ENCODE measurements at regions not wholly inside any gene's neighbourhood (a gene's known extent, or its start where the extent isn't known, plus 50 kb on each side); places are given as distances from the start of the nearest gene placed in this dataset.
A peak's percentile ranks its signal among the peaks of the same experiment; 100 is the strongest.
"Not testable (repeated sequence)": the region's sequence is repeated elsewhere in the genome, so short reads cannot be mapped to it uniquely, and the experiment has no call there.

DNA sequence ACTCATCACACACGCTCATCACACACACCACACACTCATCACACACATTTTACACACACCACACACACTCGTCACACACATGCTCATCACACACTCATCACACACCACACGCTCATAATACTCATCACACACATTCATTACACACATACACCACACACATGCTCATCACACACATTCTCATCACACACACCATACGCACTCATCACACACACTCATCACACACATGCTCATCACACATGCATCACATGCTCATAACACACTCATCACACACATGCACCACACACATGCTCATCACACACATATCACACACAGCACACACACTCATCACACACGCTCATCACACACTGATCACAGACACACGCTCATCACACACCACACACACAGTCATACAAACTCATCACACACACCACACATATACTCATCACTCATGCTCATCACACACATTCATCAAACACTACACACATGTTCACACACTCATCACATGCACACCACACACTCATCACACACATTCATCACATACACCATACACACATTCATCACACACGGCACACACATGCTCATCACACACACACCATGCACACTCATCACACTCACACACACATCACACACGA lies 247.1 kb upstream of the SGCG start:
- DNase-seq (no peak), ATAC-seq (no peak)
- WGBS, result 88% methylated on average over 8 of the region's 8 CpGs
- intact Hi-C loops (cut with DNase I), result no loop called here
- Histone ChIP-seq H3K4me1 (ENCODE audit: control insufficient read depth, insufficient read depth, low read length) (no peaks in the 10 kb centered on the region), H3K27ac (ENCODE audit: low read length) (no peak overlapping the region), H3K9me3 (ENCODE audit: control insufficient read depth, low read length) (no peaks in the 10 kb centered on the region), H3K4me3 (ENCODE audit: low read length) (no peak overlapping the region), H3K27me3 (ENCODE audit: control insufficient read depth, insufficient read depth) (no peaks in the 10 kb centered on the region)

DNA sequence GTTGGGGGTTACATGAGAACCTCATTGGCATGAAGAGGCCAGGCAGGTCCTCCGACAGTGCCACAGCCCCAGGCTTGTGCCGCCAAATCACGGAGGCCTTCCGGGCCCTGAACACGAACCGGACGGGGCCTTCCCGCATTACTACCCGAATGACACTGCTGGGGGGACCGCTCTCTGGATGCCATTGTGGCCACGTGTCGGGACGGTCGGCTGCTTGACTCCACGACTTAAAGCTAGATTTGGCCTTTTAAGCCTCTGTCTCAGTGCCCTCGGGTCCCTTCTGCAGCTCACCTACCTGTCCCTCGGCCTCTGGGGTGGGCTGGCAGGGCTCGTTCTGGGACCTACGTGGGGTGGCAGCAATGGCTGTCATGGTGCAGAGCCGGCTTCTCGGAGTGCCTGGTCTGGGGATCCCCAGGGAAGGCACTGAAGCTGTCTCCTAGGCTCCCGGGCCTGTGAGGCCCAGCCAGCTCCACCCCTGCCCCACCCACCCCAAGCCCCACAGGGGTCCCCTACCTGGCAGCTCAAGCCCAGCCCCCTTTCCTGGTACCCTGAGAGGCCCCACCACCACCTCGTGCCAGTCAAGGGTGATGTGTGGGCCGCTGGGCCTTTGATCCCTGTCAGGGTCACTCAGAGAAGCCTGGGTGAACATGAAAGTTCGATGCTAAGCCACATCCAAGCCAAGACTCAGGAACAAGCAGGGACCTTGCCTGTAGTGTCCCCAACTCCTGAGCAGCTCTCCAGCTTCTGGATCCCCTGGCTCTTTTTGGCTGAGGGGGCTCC lies 245.8 kb upstream of the SGCG start:
- WGBS, result 91% methylated on average over 24 of the region's 25 CpGs
- H3K4me1 ChIP-seq (ENCODE audit: control insufficient read depth, insufficient read depth, low read length), result no peaks in the 10 kb centered on the region
- intact Hi-C loops (cut with DNase I), result no loop called here
- no peaks in the 10 kb centered on the region for H3K9me3 ChIP-seq (ENCODE audit: control insufficient read depth, low read length)
- ATAC-seq (no peak), DNase-seq (no peak)
- no peaks in the 10 kb centered on the region for H3K27me3 ChIP-seq (ENCODE audit: control insufficient read depth, insufficient read depth)
- no peak overlapping the region for H3K4me3 ChIP-seq (ENCODE audit: low read length)
- no peak overlapping the region for H3K27ac ChIP-seq (ENCODE audit: low read length)

DNA sequence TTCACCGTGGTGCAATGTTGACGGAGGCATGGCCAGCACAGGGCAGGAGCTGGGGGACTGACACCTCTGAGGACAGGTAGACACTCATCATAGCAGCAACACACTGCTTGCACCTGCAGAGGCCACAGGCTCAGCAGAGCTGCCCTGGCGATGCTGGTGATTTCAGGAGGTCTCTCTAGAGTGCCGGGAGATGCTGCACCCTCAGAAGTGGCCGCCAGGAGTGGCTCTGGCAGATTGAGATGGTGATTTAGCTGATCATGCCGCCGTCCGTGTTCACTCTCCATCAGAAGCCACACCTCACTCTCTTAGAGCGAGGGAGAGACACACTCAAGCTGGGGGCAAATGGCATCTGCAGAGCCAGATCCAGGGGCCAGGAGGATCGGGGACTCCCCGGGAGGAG lies 244.6 kb upstream of the SGCG start:
- no peaks in the 10 kb centered on the region for H3K4me1 ChIP-seq (ENCODE audit: control insufficient read depth, insufficient read depth, low read length)
- no peak overlapping the region for H3K27ac ChIP-seq (ENCODE audit: low read length)
- no peaks in the 10 kb centered on the region for H3K27me3 ChIP-seq (ENCODE audit: control insufficient read depth, insufficient read depth)
- no peak overlapping the region for H3K4me3 ChIP-seq (ENCODE audit: low read length)
- 79% methylated on average over 11 of the region's 11 CpGs for WGBS
- intact Hi-C loops (cut with DNase I), result no loop called here
- ATAC-seq (no peak), DNase-seq (no peak)
- H3K9me3 ChIP-seq (ENCODE audit: control insufficient read depth, low read length), result no peaks in the 10 kb centered on the region

DNA sequence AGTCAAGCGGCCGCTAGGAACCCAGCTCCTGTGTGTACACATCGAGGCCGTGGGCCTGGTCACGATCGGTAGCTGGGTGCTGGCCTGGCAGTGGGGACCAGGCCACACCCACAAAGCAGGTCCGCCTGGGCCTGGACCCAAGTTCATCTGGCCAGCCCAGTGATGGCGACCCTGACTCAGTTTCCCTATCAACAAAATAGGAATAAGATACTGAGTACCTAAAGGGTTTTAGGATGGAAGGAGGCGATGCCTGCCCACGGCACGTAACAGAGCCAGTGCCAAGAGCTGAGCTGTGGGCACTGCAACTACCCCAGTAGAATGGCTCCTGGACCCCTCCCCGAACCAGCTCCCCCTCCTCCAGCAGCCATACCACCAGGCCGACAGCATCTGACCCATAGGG lies 243.5 kb upstream of the SGCG start:
- Histone ChIP-seq H3K27me3 (ENCODE audit: control insufficient read depth, insufficient read depth) (no peaks in the 10 kb centered on the region), H3K4me3 (ENCODE audit: low read length) (no peak overlapping the region), H3K9me3 (ENCODE audit: control insufficient read depth, low read length) (no peaks in the 10 kb centered on the region), H3K27ac (ENCODE audit: low read length) (no peak overlapping the region), H3K4me1 (ENCODE audit: control insufficient read depth, insufficient read depth, low read length) (no peaks in the 10 kb centered on the region)
- intact Hi-C loops (cut with DNase I), result no loop called here
- ATAC-seq, result no peak
- no peak for DNase-seq
- WGBS, result 85% methylated on average over 13 of the region's 13 CpGs

DNA sequence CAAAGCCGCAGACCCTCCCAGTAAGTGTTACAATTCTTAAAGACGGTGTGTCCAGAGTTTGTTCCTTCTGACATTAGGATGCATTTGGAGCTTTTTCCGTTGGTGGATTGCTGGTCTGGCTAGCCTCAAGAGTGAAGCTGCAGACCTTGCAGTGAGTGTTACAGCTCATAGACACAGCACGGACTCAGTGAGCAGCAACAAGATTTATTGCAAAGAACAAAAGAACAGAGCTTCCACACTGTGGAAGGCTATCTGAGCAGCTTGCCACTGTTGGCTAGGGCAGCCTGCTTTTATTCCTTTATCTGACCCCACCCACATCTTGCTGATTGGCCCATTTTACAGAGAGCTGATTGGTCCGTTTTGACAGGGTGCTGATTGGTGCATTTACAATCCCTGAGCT lies 242.8 kb upstream of the SGCG start:
- 88% methylated on average over 5 of the region's 5 CpGs for WGBS
- no peak for ATAC-seq
- Histone ChIP-seq H3K27me3 (ENCODE audit: control insufficient read depth, insufficient read depth) (no peaks in the 10 kb centered on the region), H3K4me3 (ENCODE audit: low read length) (no peak overlapping the region), H3K9me3 (ENCODE audit: control insufficient read depth, low read length) (no peaks in the 10 kb centered on the region), H3K27ac (ENCODE audit: low read length) (no peak overlapping the region), H3K4me1 (ENCODE audit: control insufficient read depth, insufficient read depth, low read length) (no peaks in the 10 kb centered on the region)
- intact Hi-C loops (cut with DNase I), result no loop called here
- no peak for DNase-seq

- Histone ChIP-seq H3K27ac (ENCODE audit: low read length) (no peak overlapping the region), H3K9me3 (ENCODE audit: control insufficient read depth, low read length) (no peaks in the 10 kb centered on the region), H3K4me1 (ENCODE audit: control insufficient read depth, insufficient read depth, low read length) (no peaks in the 10 kb centered on the region), H3K4me3 (ENCODE audit: low read length) (no peak overlapping the region), H3K27me3 (ENCODE audit: control insufficient read depth, insufficient read depth) (no peaks in the 10 kb centered on the region)
- ATAC-seq, result no peak
- no peak for DNase-seq
- WGBS, result 95% methylated on average over 22 of the region's 22 CpGs
- intact Hi-C loops (cut with DNase I), result no loop called here
Observed at GRCh38 chr13:22938576-22938975, 242.2 kb upstream of the SGCG start.

GRCh38 chr13:22939157-22939556 lies 241.6 kb upstream of the SGCG start:
- intact Hi-C loops (cut with DNase I), result no loop called here
- WGBS, result 89% methylated on average over 3 of the region's 3 CpGs
- no peak for ATAC-seq

DNA sequence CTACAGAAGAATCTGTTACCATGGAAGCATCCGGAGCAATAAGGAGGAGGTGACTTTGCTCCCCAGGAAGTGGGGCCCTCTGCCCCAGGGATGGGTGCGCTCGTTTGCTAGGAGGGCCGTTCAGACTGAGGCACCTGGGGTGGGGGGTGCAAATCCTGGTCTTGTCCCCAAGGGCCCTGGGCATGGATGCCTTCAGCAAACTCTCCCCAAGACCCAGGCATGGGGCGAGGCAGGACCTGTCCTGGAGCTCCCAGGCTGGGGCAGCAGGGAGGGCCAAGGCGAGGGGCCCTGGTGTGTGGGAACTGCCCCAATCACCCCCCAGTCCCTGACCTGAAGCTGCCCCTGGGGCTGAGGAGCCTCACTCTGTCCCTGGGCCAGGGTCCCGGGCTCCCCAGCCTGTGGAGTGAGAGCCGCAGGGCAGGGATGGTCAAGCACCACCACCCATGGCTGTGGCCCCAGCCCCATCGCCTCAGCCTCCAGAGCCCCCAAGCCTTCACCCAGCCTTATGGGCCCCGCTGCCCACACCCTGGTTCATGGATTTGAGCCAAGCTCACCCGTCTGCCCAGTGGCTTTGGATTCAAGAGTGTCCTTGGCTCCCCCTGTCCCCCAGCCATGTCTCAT lies 240.6 kb upstream of the SGCG start:
- peak in 1 of 2 donors; percentile 16 for ATAC-seq
- intact Hi-C loops (cut with DNase I), result loop anchor here in 1 of 4 donors (10.0 kb wide), 1 partner anchor 1425 kb away; no protein-coding TSS in a partner anchor
- no peak for DNase-seq
- 90% methylated on average over 11 of the region's 11 CpGs for WGBS
- Histone ChIP-seq H3K9me3 (ENCODE audit: control insufficient read depth, low read length) (no peaks in the 10 kb centered on the region), H3K4me1 (ENCODE audit: control insufficient read depth, insufficient read depth, low read length) (no peaks in the 10 kb centered on the region), H3K27ac (ENCODE audit: low read length) (no peak overlapping the region), H3K27me3 (ENCODE audit: control insufficient read depth, insufficient read depth) (no peaks in the 10 kb centered on the region), H3K4me3 (ENCODE audit: low read length) (no peak overlapping the region)

More at GRCh38 chr13:22939157-22939556, 241.6 kb upstream of the SGCG start:
- Histone ChIP-seq H3K27me3 (ENCODE audit: control insufficient read depth, insufficient read depth) (no peaks in the 10 kb centered on the region), H3K4me3 (ENCODE audit: low read length) (no peak overlapping the region), H3K4me1 (ENCODE audit: control insufficient read depth, insufficient read depth, low read length) (no peaks in the 10 kb centered on the region), H3K9me3 (ENCODE audit: control insufficient read depth, low read length) (no peaks in the 10 kb centered on the region), H3K27ac (ENCODE audit: low read length) (no peak overlapping the region)
- no peak for DNase-seq

DNA sequence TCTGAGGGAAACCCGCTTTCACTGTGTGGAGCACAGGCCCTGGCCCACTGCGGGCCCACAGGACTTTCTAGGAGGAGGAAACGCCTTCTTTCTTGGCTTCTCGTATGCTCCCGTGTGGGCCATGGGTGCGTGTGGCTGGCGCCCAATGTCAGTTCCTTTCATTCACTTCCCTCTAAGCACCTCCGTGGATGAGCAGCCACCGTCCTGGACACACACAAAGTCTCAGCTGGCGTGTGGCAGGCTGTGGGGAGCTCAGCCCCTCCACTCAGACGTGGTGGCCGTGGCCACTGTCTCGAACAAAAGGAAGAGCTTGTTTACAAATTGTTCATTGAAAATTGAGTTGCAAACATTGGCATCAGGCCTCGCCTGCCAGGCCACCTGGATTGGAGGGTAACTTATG lies 240.0 kb upstream of the SGCG start:
- H3K27me3 ChIP-seq (ENCODE audit: control insufficient read depth, insufficient read depth), result no peaks in the 10 kb centered on the region
- no peak for ATAC-seq
- H3K4me1 ChIP-seq (ENCODE audit: control insufficient read depth, insufficient read depth, low read length), result no peaks in the 10 kb centered on the region
- intact Hi-C loops (cut with DNase I), result loop anchor here in 1 of 4 donors (10.0 kb wide), 1 partner anchor 1424 kb away; no protein-coding TSS in a partner anchor
- no peaks in the 10 kb centered on the region for H3K9me3 ChIP-seq (ENCODE audit: control insufficient read depth, low read length)
- H3K4me3 ChIP-seq (ENCODE audit: low read length), result no peak overlapping the region
- H3K27ac ChIP-seq (ENCODE audit: low read length), result no peak overlapping the region
- WGBS, result 79% methylated on average over 14 of the region's 14 CpGs
- DNase-seq, result no peak

DNA sequence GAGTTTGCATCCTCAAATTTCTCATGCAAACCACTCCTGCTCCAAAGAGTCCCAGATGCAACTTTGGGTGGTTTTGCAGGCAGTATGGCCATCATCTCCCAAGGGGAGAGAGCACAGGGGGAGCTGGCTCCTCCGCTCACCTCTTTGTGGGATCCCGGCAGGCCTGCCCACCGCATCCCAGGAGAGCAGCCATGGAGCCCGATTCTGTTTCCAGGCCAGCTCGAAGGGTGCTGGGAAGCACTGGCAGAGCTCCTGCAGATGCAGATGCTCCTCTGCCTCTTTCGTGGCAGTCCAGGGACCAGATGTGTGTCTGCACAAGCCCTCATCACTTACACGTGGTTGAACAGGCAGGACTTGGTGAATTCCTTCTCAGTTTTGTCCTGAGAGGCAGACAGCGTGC lies 239.3 kb upstream of the SGCG start:
- intact Hi-C loops (cut with DNase I), result loop anchor here in 1 of 4 donors (10.0 kb wide), 1 partner anchor 1423 kb away; no protein-coding TSS in a partner anchor
- H3K9me3 ChIP-seq (ENCODE audit: control insufficient read depth, low read length); ATAC-seq; DNase-seq; H3K27me3 ChIP-seq (ENCODE audit: control insufficient read depth, insufficient read depth); H3K27ac ChIP-seq (ENCODE audit: low read length); H3K4me3 ChIP-seq (ENCODE audit: low read length); H3K4me1 ChIP-seq (ENCODE audit: control insufficient read depth, insufficient read depth, low read length): not testable (repeated sequence)
- WGBS, result 78% methylated on average over 7 of the region's 8 CpGs

DNA sequence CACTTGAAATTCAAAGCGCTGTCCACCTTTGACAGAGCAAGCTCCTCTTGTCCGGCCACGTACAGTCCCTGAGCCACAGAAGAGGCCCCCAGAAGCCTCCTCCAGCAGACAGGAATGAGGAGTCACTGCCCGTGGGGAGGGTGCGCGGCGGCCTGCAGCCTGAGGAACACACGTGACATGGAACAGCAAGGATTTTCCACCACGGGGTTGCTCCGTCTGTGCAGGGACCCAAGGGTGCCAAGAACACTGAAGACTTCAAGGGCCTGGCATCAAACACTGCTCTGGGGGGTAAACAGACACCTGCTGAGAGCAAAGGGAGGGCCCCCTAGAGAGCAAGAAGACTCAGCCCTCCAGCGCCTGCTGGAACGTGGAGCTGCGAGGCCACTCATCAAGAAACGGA lies 237.9 kb upstream of the SGCG start:
- H3K9me3 ChIP-seq (ENCODE audit: control insufficient read depth, low read length); H3K27me3 ChIP-seq (ENCODE audit: control insufficient read depth, insufficient read depth); ATAC-seq; DNase-seq; H3K4me1 ChIP-seq (ENCODE audit: control insufficient read depth, insufficient read depth, low read length); H3K27ac ChIP-seq (ENCODE audit: low read length); H3K4me3 ChIP-seq (ENCODE audit: low read length): not testable (repeated sequence)
- intact Hi-C loops (cut with DNase I), result loop anchor here in 1 of 4 donors (10.0 kb wide), 1 partner anchor 1422 kb away; no protein-coding TSS in a partner anchor
- 89% methylated on average over 13 of the region's 14 CpGs for WGBS

Measured in right cardiac atrium (tissue), 5 donors.